ENCODE measurements at regions not wholly inside any gene's neighbourhood (a gene's known extent, or its start where the extent isn't known, plus 50 kb on each side); places are given as distances from the start of the nearest gene placed in this dataset.

DNA sequence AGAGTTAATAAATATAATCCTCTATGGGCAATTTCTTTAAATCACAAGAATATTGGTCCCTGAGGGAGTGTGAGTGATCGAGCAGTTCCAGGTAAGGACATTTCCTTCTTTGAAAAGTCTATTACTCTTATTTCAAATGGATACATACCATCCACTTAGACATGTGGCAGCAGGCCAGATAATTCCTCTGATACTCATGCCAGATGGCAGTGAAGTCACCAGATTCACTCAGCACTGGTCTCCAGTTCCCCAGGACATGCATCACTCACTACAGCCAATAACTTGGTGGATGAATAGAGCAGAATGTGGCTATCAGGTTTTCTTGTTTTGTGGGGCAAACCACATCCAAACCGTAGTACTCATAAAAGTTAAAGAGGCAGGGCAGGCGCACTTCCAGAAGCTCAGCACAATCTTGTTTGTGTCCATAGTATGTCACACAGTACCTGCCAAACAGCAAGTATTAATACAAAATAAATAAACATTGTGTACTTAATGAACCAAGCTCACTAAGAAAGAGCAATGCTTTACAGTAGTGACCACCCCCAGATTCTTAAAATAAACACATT is 74.2 kb upstream of the CD53 start:
- TF ChIP-seq CTCF (conservative IDR thresholded peaks at IDR 0.05; ENCODE audit: low read depth, low read length) (no peak), EZH2 (IDR thresholded peaks at IDR 0.05; ENCODE audit: low read length, unreplicated experiment) (no peak)
